H9 (cell line): ENCODE measurements at regions not wholly inside any gene's neighbourhood (a gene's known extent, or its start where the extent isn't known, plus 50 kb on each side); places are given as distances from the start of the nearest gene placed in this dataset.
A peak's percentile ranks its signal among the peaks of the same experiment; 100 is the strongest.

ENCODE experiments used
- DNase-seq: peaks from one replicate; pipeline ENCODE4 v3.0.0-alpha.2; 2017
- H2AFZ ChIP-seq: one replicate; pipeline ENCODE4 v1.6.1; 2013; ENCODE audit warnings: mild to moderate bottlenecking, low read length, control low read depth, moderate library complexity
- H2AK5ac ChIP-seq: 2 replicates; pipeline ENCODE4 v1.6.1; 2013; ENCODE audit warnings: low read length, control low read depth, mixed read lengths; ENCODE audit not compliant: insufficient read length
- H2BK120ac ChIP-seq: one replicate; pipeline ENCODE4 v1.6.1; 2013; ENCODE audit warnings: low read depth, mild to moderate bottlenecking, low read length, control low read depth, inconsistent platforms; ENCODE audit not compliant: poor library complexity, severe bottlenecking
- H2BK12ac ChIP-seq: 2 replicates; pipeline ENCODE4 v1.6.1; 2013; ENCODE audit warnings: low read length, control low read depth, mixed read lengths, low read depth; ENCODE audit not compliant: insufficient read length
- H2BK15ac ChIP-seq: 2 replicates; pipeline ENCODE4 v1.6.1; 2013; ENCODE audit warnings: low read depth, low read length, control low read depth
- H2BK20ac ChIP-seq: one replicate; pipeline ENCODE4 v1.6.1; 2013; ENCODE audit warnings: low read depth, mild to moderate bottlenecking, low read length, control low read depth, inconsistent platforms; ENCODE audit not compliant: poor library complexity, severe bottlenecking
- H2BK5ac ChIP-seq: 2 replicates; pipeline ENCODE4 v1.6.1; 2013; ENCODE audit warnings: low read length, control low read depth, mixed read lengths; ENCODE audit not compliant: insufficient read length
- H3K14ac ChIP-seq: 2 replicates; pipeline ENCODE4 v1.6.1; 2013; ENCODE audit warnings: low read length, control low read depth; ENCODE audit not compliant: insufficient read depth
- H3K18ac ChIP-seq: 2 replicates; pipeline ENCODE4 v1.6.1; 2013; ENCODE audit warnings: low read depth, mild to moderate bottlenecking, mixed read lengths, low read length, control low read depth; ENCODE audit not compliant: insufficient read length
- H3K23ac ChIP-seq: 2 replicates; pipeline ENCODE4 v1.6.1; 2013; ENCODE audit warnings: low read length, control low read depth, mixed read lengths, low read depth; ENCODE audit not compliant: insufficient read length
- H3K23me2 ChIP-seq: 2 replicates; pipeline ENCODE4 v1.6.1; 2013; ENCODE audit warnings: low read depth, mild to moderate bottlenecking, mixed read lengths, low read length, control low read depth; ENCODE audit not compliant: insufficient read length, poor library complexity, severe bottlenecking
- H3K27ac ChIP-seq: 2 replicates; pipeline ENCODE4 v1.5.1; 2013; ENCODE audit warnings: low read length, control low read depth, mixed read lengths, low read depth; ENCODE audit not compliant: insufficient read length
- H3K27me3 ChIP-seq: 2 replicates; pipeline ENCODE4 v1.6.1; 2013; ENCODE audit warnings: low read length, control low read depth, inconsistent platforms; ENCODE audit not compliant: insufficient read depth
- H3K4ac ChIP-seq: 2 replicates; pipeline ENCODE4 v1.6.1; 2013; ENCODE audit warnings: low read depth, mild to moderate bottlenecking, control low read depth, inconsistent platforms, low read length, moderate library complexity
- H3K4me1 ChIP-seq: 2 replicates; pipeline ENCODE4 v1.6.1; 2013; ENCODE audit warnings: low read length, control low read depth, inconsistent platforms; ENCODE audit not compliant: insufficient read depth
- H3K4me2 ChIP-seq: 2 replicates; pipeline ENCODE4 v1.6.1; 2013; ENCODE audit warnings: low read length, control low read depth, mixed read lengths; ENCODE audit not compliant: insufficient read length, insufficient read depth
- H3K56ac ChIP-seq: 2 replicates; pipeline ENCODE4 v1.6.1; 2013; ENCODE audit warnings: low read depth, mild to moderate bottlenecking, mixed read lengths, low read length, control low read depth; ENCODE audit not compliant: insufficient read length
- H3K79me1 ChIP-seq: 2 replicates; pipeline ENCODE4 v1.6.1; 2013; ENCODE audit warnings: low read depth, mild to moderate bottlenecking, moderate library complexity, low read length, control low read depth, inconsistent platforms; ENCODE audit not compliant: insufficient read depth, poor library complexity, severe bottlenecking
- H3K79me2 ChIP-seq: 2 replicates; pipeline ENCODE4 v1.6.1; 2013; ENCODE audit warnings: low read length, control low read depth, inconsistent platforms; ENCODE audit not compliant: insufficient read depth
- H3K9ac ChIP-seq: 2 replicates; pipeline ENCODE4 v1.6.1; 2013; ENCODE audit warnings: low read length, control low read depth, mixed read lengths; ENCODE audit not compliant: insufficient read length; ENCODE audit errors: extremely low read depth
- H3K9me3 ChIP-seq: one replicate; pipeline ENCODE4 v1.6.1; 2013; ENCODE audit warnings: low read depth, low read length, inconsistent platforms; ENCODE audit not compliant: control insufficient read depth
- H3T11ph ChIP-seq: one replicate; pipeline ENCODE4 v1.6.1; 2013; ENCODE audit warnings: mild to moderate bottlenecking, low read length, control low read depth, inconsistent platforms
- H4K20me1 ChIP-seq: one replicate; pipeline ENCODE4 v1.6.1; 2013; ENCODE audit not compliant: control insufficient read depth, insufficient read length, insufficient read depth
- H4K5ac ChIP-seq: 2 replicates; pipeline ENCODE4 v1.6.1; 2013; ENCODE audit warnings: low read depth, mild to moderate bottlenecking, mixed read lengths, low read length, control low read depth; ENCODE audit not compliant: insufficient read length
- H4K8ac ChIP-seq: replicated peaks from 2 replicates; pipeline ENCODE4 v1.6.1; 2013; ENCODE audit warnings: low read length, control low read depth, mixed read lengths, low read depth; ENCODE audit not compliant: insufficient read length
- H4K91ac ChIP-seq: 2 replicates; pipeline ENCODE4 v1.6.1; 2013; ENCODE audit warnings: low read depth, mild to moderate bottlenecking, moderate library complexity, mixed read lengths, low read length, control low read depth; ENCODE audit not compliant: insufficient read length
- H3K27ac Mint-ChIP-seq, 3 experiments: 2 replicates in 2 of 3; 3 replicates in 1 of 3; pipeline ENCODE4 v1.8.0; 2020 to 2021; ENCODE audit warnings: mixed read lengths in 3 of 3, mild to moderate bottlenecking in 1 of 3, moderate library complexity in 1 of 3
- H3K27me3 Mint-ChIP-seq: 2 replicates; pipeline ENCODE4 v1.8.0; 2021; ENCODE audit warnings: low read depth, mild to moderate bottlenecking, moderate library complexity, mixed read lengths
- H3K36me3 Mint-ChIP-seq, 3 experiments: 2 replicates in 2 of 3; 3 replicates in 1 of 3; pipeline ENCODE4 v1.8.0; 2020 to 2021; ENCODE audit warnings: low read depth in 3 of 3, mixed read lengths in 3 of 3; ENCODE audit not compliant: insufficient read depth in 1 of 3
- H3K4me1 Mint-ChIP-seq, 2 experiments: 2 replicates each; pipeline ENCODE4 v1.8.0; 2020; ENCODE audit warnings: mixed read lengths in 2 of 2
- H3K4me3 Mint-ChIP-seq, 2 experiments: 2 replicates in 1 of 2; 3 replicates in 1 of 2; pipeline ENCODE4 v1.8.0; 2020 to 2021; ENCODE audit warnings: mild to moderate bottlenecking in 2 of 2, mixed read lengths in 2 of 2, moderate library complexity in 1 of 2
- H3K9me3 Mint-ChIP-seq, 2 experiments: 2 replicates in 1 of 2; 3 replicates in 1 of 2; pipeline ENCODE4 v1.8.0; 2020; ENCODE audit warnings: mild to moderate bottlenecking in 2 of 2, mixed read lengths in 2 of 2, moderate library complexity in 1 of 2
- WGBS: extraction: QIAGEN DNeasy Blood & Tissue Kit; methylation state at CpG from one replicate; pipeline ENCODE4 v1.1.7; 2013; ENCODE audit warnings: missing lambda C conversion rate, low lambda C conversion rate, mixed read lengths; ENCODE audit not compliant: insufficient read length; ENCODE audit errors: extremely low coverage; 5-methylcytosine and 5-hydroxymethylcytosine counted together
- TF ChIP-seq, protein P1 (sequence below): fragments of 200-600 bp; sonication (generic); conservative IDR thresholded peaks from 3 replicates; pipeline ENCODE4 v1.8.0; 2021; ENCODE audit warnings: antibody characterized with exemption, mild to moderate bottlenecking

DNA sequence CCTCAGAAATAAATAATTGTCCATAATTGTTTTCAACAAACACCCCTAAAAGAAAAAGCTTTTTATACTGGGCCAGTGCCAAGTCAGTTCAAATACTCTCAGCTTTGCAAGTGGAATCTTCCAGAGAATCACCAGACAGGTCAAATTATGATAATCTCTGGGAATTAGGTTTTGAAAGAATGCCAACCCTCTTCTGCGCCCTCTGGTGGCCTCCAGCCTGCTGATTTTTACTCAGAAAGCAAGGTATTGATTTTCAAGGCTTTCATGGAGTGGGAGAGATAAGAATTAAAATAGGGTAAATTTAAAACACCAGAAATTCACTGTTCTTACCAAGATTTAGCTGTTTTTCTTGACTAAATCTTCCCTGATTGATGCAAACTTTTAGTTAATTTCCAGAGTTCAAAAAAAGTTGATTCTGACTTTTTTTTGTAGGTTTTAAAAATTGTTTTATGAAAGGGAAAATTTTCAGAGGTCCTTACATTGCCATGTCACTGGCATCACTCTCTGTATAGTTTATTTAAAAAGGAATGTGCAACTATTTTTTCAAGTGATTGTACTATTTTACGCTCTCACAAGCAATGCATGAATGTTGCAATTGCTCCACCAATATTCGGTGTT is 282.9 kb upstream of the TNP1 start:
- H3K27me3 Mint-ChIP-seq: no peaks in the 10 kb centered on the region; the same call in 1 of the 2 replicates
- Histone ChIP-seq H3K27ac (no peak overlapping the region), H3K18ac (no peak overlapping the region)

More for the DNA sequence above, 282.9 kb upstream of the TNP1 start:
- Histone ChIP-seq H2BK15ac (no peak overlapping the region), H2BK12ac (no peak overlapping the region), H2BK5ac (no peak overlapping the region), H3K79me2 (no peaks in the 10 kb centered on the region), H3K9me3 (peaks cover 4% of the 10 kb centered on the region), H2AFZ (no peak overlapping the region), H3K23ac (no peak overlapping the region), H3K4me1 (no peaks in the 10 kb centered on the region), H3K4ac (no peak overlapping the region), H2BK120ac (no peak overlapping the region), H3K9ac (no peak overlapping the region), H4K5ac (no peak overlapping the region), H4K20me1 (no peaks in the 10 kb centered on the region), H3K4me2 (no peak overlapping the region), H3K27me3 (no peaks in the 10 kb centered on the region), H3K14ac (no peak overlapping the region), H4K91ac (no peak overlapping the region), H2AK5ac (no peak overlapping the region), H4K8ac (no peak overlapping the region), H3K23me2 (no peaks in the 10 kb centered on the region), H3K56ac (no peak overlapping the region), H3K79me1 (no peaks in the 10 kb centered on the region), H3T11ph (no peak overlapping the region), H2BK20ac (no peak overlapping the region)
- no CpG with 5 or more reads among the region's 3 CpGs for WGBS
- H3K9me3 Mint-ChIP-seq: peaks cover 21 to 29% of the 10 kb centered on the region in 2 experiments
- no peak overlapping the region for H3K4me3 Mint-ChIP-seq
- H3K27ac Mint-ChIP-seq: no peak overlapping the region
- no peaks in the 10 kb centered on the region for H3K4me1 Mint-ChIP-seq
- peak; percentile 51 for DNase-seq
- TF ChIP-seq, protein P1, sequence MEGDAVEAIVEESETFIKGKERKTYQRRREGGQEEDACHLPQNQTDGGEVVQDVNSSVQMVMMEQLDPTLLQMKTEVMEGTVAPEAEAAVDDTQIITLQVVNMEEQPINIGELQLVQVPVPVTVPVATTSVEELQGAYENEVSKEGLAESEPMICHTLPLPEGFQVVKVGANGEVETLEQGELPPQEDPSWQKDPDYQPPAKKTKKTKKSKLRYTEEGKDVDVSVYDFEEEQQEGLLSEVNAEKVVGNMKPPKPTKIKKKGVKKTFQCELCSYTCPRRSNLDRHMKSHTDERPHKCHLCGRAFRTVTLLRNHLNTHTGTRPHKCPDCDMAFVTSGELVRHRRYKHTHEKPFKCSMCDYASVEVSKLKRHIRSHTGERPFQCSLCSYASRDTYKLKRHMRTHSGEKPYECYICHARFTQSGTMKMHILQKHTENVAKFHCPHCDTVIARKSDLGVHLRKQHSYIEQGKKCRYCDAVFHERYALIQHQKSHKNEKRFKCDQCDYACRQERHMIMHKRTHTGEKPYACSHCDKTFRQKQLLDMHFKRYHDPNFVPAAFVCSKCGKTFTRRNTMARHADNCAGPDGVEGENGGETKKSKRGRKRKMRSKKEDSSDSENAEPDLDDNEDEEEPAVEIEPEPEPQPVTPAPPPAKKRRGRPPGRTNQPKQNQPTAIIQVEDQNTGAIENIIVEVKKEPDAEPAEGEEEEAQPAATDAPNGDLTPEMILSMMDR: peak; percentile 89
- H3K36me3 Mint-ChIP-seq: peaks cover 4 to 18% (median 4%) of the 10 kb centered on the region in 3 experiments; a peak in 5 of 7 replicates
